ENCODE measurements at regions not wholly inside any gene's neighbourhood (a gene's known extent, or its start where the extent isn't known, plus 50 kb on each side); places are given as distances from the start of the nearest gene placed in this dataset.

DNA sequence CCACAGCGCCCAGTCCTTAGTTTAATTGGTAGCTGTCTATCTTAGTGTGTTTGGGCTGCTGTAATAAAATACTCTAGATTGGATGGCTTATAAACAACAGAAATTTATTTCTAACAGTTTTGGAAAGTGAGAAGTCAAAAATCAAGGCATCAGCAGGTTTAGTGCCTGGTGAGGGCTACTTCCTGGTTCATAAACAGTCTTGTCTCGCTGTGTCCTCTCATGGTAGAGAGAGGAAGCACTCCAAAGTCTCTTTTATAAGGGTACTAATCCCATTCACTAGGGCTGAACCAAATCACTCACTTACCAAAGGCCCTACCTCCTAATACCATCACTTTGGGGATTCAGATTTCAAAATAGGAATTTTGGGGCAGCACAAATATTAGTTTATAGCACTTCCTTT lies 336.9 kb upstream of the RSPO3 start:
- Histone ChIP-seq H3K4me3 (ENCODE audit: insufficient read depth, low read length, poor library complexity, severe bottlenecking) (no peak overlapping the region), H4K20me1 (ENCODE audit: low read depth, low read length) (no peaks in the 10 kb centered on the region), H3K9me3 (ENCODE audit: insufficient read depth, low read length) (no peaks in the 10 kb centered on the region), H3K36me3 (ENCODE audit: low read length) (no peaks in the 10 kb centered on the region), H3K9me2 (replicated peaks; ENCODE audit: insufficient read depth, low read length) (no peaks in the 10 kb centered on the region), H3K4me2 (ENCODE audit: low read depth, low read length, poor library complexity, severe bottlenecking) (no peak overlapping the region), H3K27me3 (ENCODE audit: low read length) (no peaks in the 10 kb centered on the region), H3F3A (ENCODE audit: insufficient read depth) (no peaks in the 10 kb centered on the region), H3K9ac (ENCODE audit: low read length) (no peak overlapping the region), H2AFZ (ENCODE audit: low read depth, low read length, severe bottlenecking) (no peak overlapping the region), H3K27ac (ENCODE audit: low read depth, low read length) (no peak overlapping the region), H3K79me2 (ENCODE audit: insufficient read depth, low read length) (no peaks in the 10 kb centered on the region)
- no peak for TF ChIP-seq EZH2phosphoT487 (conservative IDR thresholded peaks at IDR 0.05; ENCODE audit: low read length)
- TF ChIP-seq, protein P1, sequence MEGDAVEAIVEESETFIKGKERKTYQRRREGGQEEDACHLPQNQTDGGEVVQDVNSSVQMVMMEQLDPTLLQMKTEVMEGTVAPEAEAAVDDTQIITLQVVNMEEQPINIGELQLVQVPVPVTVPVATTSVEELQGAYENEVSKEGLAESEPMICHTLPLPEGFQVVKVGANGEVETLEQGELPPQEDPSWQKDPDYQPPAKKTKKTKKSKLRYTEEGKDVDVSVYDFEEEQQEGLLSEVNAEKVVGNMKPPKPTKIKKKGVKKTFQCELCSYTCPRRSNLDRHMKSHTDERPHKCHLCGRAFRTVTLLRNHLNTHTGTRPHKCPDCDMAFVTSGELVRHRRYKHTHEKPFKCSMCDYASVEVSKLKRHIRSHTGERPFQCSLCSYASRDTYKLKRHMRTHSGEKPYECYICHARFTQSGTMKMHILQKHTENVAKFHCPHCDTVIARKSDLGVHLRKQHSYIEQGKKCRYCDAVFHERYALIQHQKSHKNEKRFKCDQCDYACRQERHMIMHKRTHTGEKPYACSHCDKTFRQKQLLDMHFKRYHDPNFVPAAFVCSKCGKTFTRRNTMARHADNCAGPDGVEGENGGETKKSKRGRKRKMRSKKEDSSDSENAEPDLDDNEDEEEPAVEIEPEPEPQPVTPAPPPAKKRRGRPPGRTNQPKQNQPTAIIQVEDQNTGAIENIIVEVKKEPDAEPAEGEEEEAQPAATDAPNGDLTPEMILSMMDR (IDR thresholded peaks at IDR 0.05; ENCODE audit: insufficient read depth, low read length, poor library complexity, severe bottlenecking), result no peak

DNA sequence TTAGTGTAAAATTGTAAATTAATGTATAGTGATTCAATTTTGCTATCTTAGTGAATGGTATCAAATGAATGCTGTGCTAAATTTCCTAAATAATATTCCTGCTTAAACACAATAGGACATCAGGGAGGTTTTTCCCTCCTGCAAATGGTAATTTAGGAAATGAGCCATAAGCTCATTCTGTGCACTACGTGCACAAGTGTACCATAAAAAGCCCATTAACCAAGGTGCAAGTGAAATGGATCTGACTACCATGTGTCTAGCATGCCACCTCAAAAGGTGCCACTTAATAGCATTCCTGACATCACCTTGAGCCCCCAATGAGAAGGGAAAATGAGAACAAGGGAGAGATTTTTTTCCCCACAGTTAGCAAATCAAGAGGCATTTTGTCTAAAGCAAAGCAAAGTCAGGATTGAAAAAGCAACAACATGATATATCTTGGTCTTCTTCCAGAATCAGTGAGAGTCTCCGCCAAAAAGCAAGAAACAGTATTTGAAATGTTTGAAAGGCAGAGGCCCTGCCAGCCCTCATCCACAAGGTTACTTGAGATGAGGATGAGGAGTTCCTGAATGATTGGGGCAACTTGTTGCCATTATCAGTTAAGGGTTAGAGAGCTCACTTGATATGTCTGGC lies 334.2 kb upstream of the RSPO3 start:
- H3K4me2 ChIP-seq (ENCODE audit: low read depth, low read length, poor library complexity, severe bottlenecking), result no peak overlapping the region
- H3K27ac ChIP-seq (ENCODE audit: low read depth, low read length), result no peak overlapping the region
- no peak overlapping the region for H3K4me3 ChIP-seq (ENCODE audit: insufficient read depth, low read length, poor library complexity, severe bottlenecking)
- H3F3A ChIP-seq (ENCODE audit: insufficient read depth), result no peaks in the 10 kb centered on the region
- no peaks in the 10 kb centered on the region for H3K9me2 ChIP-seq (replicated peaks; ENCODE audit: insufficient read depth, low read length)
- no peak overlapping the region for H2AFZ ChIP-seq (ENCODE audit: low read depth, low read length, severe bottlenecking)
- no peaks in the 10 kb centered on the region for H3K79me2 ChIP-seq (ENCODE audit: insufficient read depth, low read length)
- no peaks in the 10 kb centered on the region for H3K36me3 ChIP-seq (ENCODE audit: low read length)
- no peaks in the 10 kb centered on the region for H4K20me1 ChIP-seq (ENCODE audit: low read depth, low read length)
- H3K9me3 ChIP-seq (ENCODE audit: insufficient read depth, low read length), result no peaks in the 10 kb centered on the region
- no peaks in the 10 kb centered on the region for H3K27me3 ChIP-seq (ENCODE audit: low read length)
- no peak overlapping the region for H3K9ac ChIP-seq (ENCODE audit: low read length)
- TF ChIP-seq EZH2phosphoT487 (conservative IDR thresholded peaks at IDR 0.05; ENCODE audit: low read length), result no peak
- TF ChIP-seq, protein P1 (IDR thresholded peaks at IDR 0.05; ENCODE audit: insufficient read depth, low read length, poor library complexity, severe bottlenecking), result no peak

DNA sequence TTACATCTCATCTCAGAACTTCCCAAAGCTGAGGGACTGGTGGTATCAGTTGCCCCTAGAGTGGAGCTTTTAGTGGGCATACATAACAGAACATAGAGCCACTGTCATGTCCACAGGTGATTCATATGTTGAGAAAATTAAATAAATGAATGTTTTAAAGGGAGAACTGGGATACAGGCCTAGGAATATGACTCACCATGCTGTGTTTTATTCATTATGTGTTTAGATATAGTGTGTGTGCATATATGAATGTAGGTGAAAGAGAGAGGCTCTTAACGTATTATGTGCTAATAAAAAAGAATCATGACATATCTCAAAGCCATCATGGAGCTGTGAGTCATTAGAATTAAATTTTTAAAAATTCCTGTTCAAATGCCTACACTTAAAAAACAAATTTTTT lies 332.2 kb upstream of the RSPO3 start:
- H3K27me3 ChIP-seq (ENCODE audit: low read length), result no peaks in the 10 kb centered on the region
- H3K36me3 ChIP-seq (ENCODE audit: low read length), result no peaks in the 10 kb centered on the region
- H3K9me3 ChIP-seq (ENCODE audit: insufficient read depth, low read length), result no peaks in the 10 kb centered on the region
- H3K27ac ChIP-seq (ENCODE audit: low read depth, low read length), result no peak overlapping the region
- H4K20me1 ChIP-seq (ENCODE audit: low read depth, low read length), result no peaks in the 10 kb centered on the region
- TF ChIP-seq, protein P1 (IDR thresholded peaks at IDR 0.05; ENCODE audit: insufficient read depth, low read length, poor library complexity, severe bottlenecking), result no peak
- TF ChIP-seq EZH2phosphoT487 (conservative IDR thresholded peaks at IDR 0.05; ENCODE audit: low read length), result no peak
- no peaks in the 10 kb centered on the region for H3F3A ChIP-seq (ENCODE audit: insufficient read depth)
- no peak overlapping the region for H3K4me3 ChIP-seq (ENCODE audit: insufficient read depth, low read length, poor library complexity, severe bottlenecking)
- H3K4me2 ChIP-seq (ENCODE audit: low read depth, low read length, poor library complexity, severe bottlenecking), result no peak overlapping the region
- H3K79me2 ChIP-seq (ENCODE audit: insufficient read depth, low read length), result no peaks in the 10 kb centered on the region
- H3K9ac ChIP-seq (ENCODE audit: low read length), result no peak overlapping the region
- H3K9me2 ChIP-seq (replicated peaks; ENCODE audit: insufficient read depth, low read length), result no peaks in the 10 kb centered on the region
- H2AFZ ChIP-seq (ENCODE audit: low read depth, low read length, severe bottlenecking), result no peak overlapping the region
